ENCODE measurements at regions not wholly inside any gene's neighbourhood (a gene's known extent, or its start where the extent isn't known, plus 50 kb on each side); places are given as distances from the start of the nearest gene placed in this dataset.
A peak's percentile ranks its signal among the peaks of the same experiment; 100 is the strongest.
"Not testable (repeated sequence)": the region's sequence is repeated elsewhere in the genome, so short reads cannot be mapped to it uniquely, and the experiment has no call there.

DNA sequence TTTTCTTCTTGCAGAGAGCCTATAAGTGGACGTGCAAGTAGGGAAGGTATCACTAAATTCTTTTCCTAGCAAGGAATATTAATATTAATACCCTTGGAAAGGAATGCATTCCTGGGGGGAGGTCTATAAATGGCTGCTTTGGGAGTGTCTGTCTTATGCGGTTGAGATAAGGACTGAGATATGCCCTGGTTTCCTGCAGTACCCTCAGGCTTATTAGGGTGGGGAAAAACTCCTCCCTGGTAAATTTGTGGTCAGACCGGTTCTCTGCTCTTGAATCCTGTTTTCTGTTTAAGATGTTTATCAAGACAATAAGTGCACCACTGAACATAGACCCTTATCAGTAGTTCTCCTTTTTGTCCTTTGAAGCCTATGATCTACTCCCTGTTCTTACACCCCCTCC is 155.2 kb downstream of the COPS8 start:
- H3K27me3 ChIP-seq (ENCODE audit: insufficient read depth); H4K20me1 ChIP-seq (ENCODE audit: insufficient read depth); H3K79me2 ChIP-seq (ENCODE audit: insufficient read depth); H3K9me3 ChIP-seq; H3F3A ChIP-seq (replicated peaks; ENCODE audit: insufficient read depth); H3K4me1 ChIP-seq (ENCODE audit: control insufficient read depth in 1 of 2, insufficient read depth in 2 of 2, low read depth in 1 of 2, low read length in 1 of 2); H3K9ac ChIP-seq; POLR2A ChIA-PET; H2AFZ ChIP-seq (ENCODE audit: low read depth); H3K9me2 ChIP-seq; DNase-seq; H3K4me2 ChIP-seq; H3K27ac ChIP-seq (ENCODE audit: low read depth in 2 of 2, low read length in 1 of 2); CTCF ChIA-PET; H3K36me3 ChIP-seq (replicated peaks in 1 of 2; ENCODE audit: control insufficient read depth in 1 of 2, insufficient read depth in 2 of 2, low read length in 1 of 2); H3K4me3 ChIP-seq (ENCODE audit: low read depth in 2 of 2, low read length in 1 of 2): not testable (repeated sequence)
- TF ChIP-seq, protein P1, sequence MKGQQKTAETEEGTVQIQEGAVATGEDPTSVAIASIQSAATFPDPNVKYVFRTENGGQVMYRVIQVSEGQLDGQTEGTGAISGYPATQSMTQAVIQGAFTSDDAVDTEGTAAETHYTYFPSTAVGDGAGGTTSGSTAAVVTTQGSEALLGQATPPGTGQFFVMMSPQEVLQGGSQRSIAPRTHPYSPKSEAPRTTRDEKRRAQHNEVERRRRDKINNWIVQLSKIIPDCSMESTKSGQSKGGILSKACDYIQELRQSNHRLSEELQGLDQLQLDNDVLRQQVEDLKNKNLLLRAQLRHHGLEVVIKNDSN (IDR thresholded peaks at IDR 0.05; ENCODE audit: borderline replicate concordance, low read depth) = peak; percentile 11; the same call in 1 of the 2 replicates
- 65% methylated on average over 3 of the region's 3 CpGs for WGBS (ENCODE audit: low lambda C conversion rate)

DNA sequence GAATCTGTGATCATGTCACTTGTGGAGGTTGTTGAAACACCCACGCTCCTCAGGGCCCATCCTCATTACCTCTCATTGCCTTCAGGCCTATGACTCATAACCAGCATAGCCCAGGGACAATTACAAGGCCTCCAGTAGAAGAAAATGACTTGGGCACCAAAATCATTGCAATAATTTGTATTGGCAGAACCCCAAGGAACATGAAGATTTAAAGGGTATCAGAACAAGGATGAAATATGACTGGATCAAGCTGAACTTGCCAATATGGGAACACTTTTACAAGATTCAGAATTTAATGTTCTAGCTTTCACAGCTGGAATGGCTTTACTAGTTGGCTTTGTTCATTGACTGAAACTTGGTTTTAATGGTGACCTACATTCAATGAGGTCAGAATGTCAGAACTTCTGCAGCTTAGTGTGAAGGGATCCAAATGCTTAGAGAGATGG is 156.4 kb downstream of the COPS8 start:
- CTCF ChIA-PET = no interaction called here
- POLR2A ChIA-PET = no interaction called here
- no peaks in the 10 kb centered on the region for H3K79me2 ChIP-seq (ENCODE audit: insufficient read depth)
- no peaks in the 10 kb centered on the region for H3K4me1 ChIP-seq (ENCODE audit: control insufficient read depth in 1 of 2, insufficient read depth in 2 of 2, low read depth in 1 of 2, low read length in 1 of 2)
- H3K9ac ChIP-seq = no peak overlapping the region
- no peaks in the 10 kb centered on the region for H3K9me2 ChIP-seq
- peaks cover 0 to 5% of the 10 kb centered on the region in 2 experiments for H3K36me3 ChIP-seq (replicated peaks in 1 of 2; ENCODE audit: control insufficient read depth in 1 of 2, insufficient read depth in 2 of 2, low read length in 1 of 2)
- H3F3A ChIP-seq (replicated peaks; ENCODE audit: insufficient read depth) = no peaks in the 10 kb centered on the region
- no peak overlapping the region for H2AFZ ChIP-seq (ENCODE audit: low read depth)
- 57% methylated on average over 1 of the region's 1 CpG for WGBS (ENCODE audit: low lambda C conversion rate)
- no peak for DNase-seq
- no peak for TF ChIP-seq GATA2 (CRISPR knock-in tag; IDR thresholded peaks at IDR 0.05)
- no peak overlapping the region for H3K4me3 ChIP-seq (ENCODE audit: low read depth in 2 of 2, low read length in 1 of 2)
- H4K20me1 ChIP-seq (ENCODE audit: insufficient read depth) = no peaks in the 10 kb centered on the region
- H3K27ac ChIP-seq (ENCODE audit: low read depth in 2 of 2, low read length in 1 of 2) = no peak overlapping the region
- H3K9me3 ChIP-seq = peaks cover 4% of the 10 kb centered on the region; the same call in 1 of the 2 replicates
- H3K4me2 ChIP-seq = no peak overlapping the region
- no peaks in the 10 kb centered on the region for H3K27me3 ChIP-seq (ENCODE audit: insufficient read depth)

DNA sequence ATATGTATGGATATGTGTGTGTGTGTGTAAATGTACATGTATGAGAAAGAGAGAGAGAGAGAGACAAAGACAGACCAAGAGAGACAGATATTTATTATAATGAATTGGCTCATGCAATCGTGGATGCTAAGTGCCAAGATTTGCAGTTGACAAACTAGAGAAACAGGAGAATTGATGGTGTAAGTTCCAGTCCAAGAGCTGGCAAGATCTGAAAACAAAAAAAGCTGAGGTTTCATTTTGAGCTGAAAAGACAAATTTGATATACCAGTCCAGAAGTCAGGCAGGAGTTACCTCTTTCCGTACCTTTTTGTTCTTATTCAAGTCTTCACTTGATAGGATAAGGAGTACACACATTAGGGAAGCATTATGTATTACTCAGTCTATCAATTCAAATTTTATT is 157.8 kb downstream of the COPS8 start:
- Histone ChIP-seq H3K27me3 (ENCODE audit: insufficient read depth) (no peaks in the 10 kb centered on the region), H3K9ac (no peak overlapping the region), H2AFZ (ENCODE audit: low read depth) (no peak overlapping the region), H3K4me1 (ENCODE audit: control insufficient read depth in 1 of 2, insufficient read depth in 2 of 2, low read depth in 1 of 2, low read length in 1 of 2) (no peaks in the 10 kb centered on the region), H3K9me2 (no peaks in the 10 kb centered on the region), H4K20me1 (ENCODE audit: insufficient read depth) (no peaks in the 10 kb centered on the region), H3K36me3 (replicated peaks in 1 of 2; ENCODE audit: control insufficient read depth in 1 of 2, insufficient read depth in 2 of 2, low read length in 1 of 2) (peaks cover 0 to 5% of the 10 kb centered on the region in 2 experiments), H3K9me3 (peaks cover 4% of the 10 kb centered on the region; the same call in 1 of the 2 replicates), H3K27ac (ENCODE audit: low read depth in 2 of 2, low read length in 1 of 2) (no peak overlapping the region), H3K4me2 (no peak overlapping the region), H3K4me3 (ENCODE audit: low read depth in 2 of 2, low read length in 1 of 2) (no peak overlapping the region), H3K79me2 (ENCODE audit: insufficient read depth) (no peaks in the 10 kb centered on the region), H3F3A (replicated peaks; ENCODE audit: insufficient read depth) (no peaks in the 10 kb centered on the region)
- no peak for TF ChIP-seq JUND (IDR thresholded peaks at IDR 0.05)
- TF ChIP-seq EP300 (IDR thresholded peaks at IDR 0.05; ENCODE audit: borderline replicate concordance in 1 of 2, low read depth in 1 of 2, low read length in 1 of 2) = no peak
- no peak for TF ChIP-seq YY1 (IDR thresholded peaks at IDR 0.05; ENCODE audit: low read depth)
- no peak for TF ChIP-seq CHD2 (IDR thresholded peaks at IDR 0.05; ENCODE audit: low read length, partially characterized antibody)
- TF ChIP-seq, protein P2, sequence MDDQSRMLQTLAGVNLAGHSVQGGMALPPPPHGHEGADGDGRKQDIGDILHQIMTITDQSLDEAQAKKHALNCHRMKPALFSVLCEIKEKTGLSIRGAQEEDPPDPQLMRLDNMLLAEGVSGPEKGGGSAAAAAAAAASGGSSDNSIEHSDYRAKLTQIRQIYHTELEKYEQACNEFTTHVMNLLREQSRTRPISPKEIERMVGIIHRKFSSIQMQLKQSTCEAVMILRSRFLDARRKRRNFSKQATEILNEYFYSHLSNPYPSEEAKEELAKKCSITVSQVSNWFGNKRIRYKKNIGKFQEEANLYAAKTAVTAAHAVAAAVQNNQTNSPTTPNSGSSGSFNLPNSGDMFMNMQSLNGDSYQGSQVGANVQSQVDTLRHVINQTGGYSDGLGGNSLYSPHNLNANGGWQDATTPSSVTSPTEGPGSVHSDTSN (IDR thresholded peaks at IDR 0.05) = no peak
- TF ChIP-seq SIN3A (IDR thresholded peaks at IDR 0.05; ENCODE audit: borderline replicate concordance, low read depth, low read length) = no peak
- TF ChIP-seq, protein P1 (IDR thresholded peaks at IDR 0.05; ENCODE audit: borderline replicate concordance, low read depth) = no peak
- TF ChIP-seq NRF1 (IDR thresholded peaks at IDR 0.05; ENCODE audit: low read depth, low read length) = no peak
- TF ChIP-seq, protein P3, sequence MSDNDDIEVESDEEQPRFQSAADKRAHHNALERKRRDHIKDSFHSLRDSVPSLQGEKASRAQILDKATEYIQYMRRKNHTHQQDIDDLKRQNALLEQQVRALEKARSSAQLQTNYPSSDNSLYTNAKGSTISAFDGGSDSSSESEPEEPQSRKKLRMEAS (IDR thresholded peaks at IDR 0.05; ENCODE audit: low read depth) = no peak
- no peak for TF ChIP-seq GATA2 (CRISPR knock-in tag; IDR thresholded peaks at IDR 0.05)
- no peak for TF ChIP-seq MEF2A (IDR thresholded peaks at IDR 0.05; ENCODE audit: borderline replicate concordance, low read depth)
- TF ChIP-seq GABPA (IDR thresholded peaks at IDR 0.05; ENCODE audit: low read depth) = no peak
- no peak for TF ChIP-seq FOXJ3 (CRISPR knock-in tag; IDR thresholded peaks at IDR 0.05)
- no peak for TF ChIP-seq TEAD4 (IDR thresholded peaks at IDR 0.05; ENCODE audit: borderline replicate concordance, insufficient read depth)
- TF ChIP-seq RAD21 (IDR thresholded peaks at IDR 0.05; ENCODE audit: low read length) = no peak
- TF ChIP-seq MXI1 (IDR thresholded peaks at IDR 0.05; ENCODE audit: low read depth, low read length) = no peak
- DNase-seq = no peak
- POLR2A ChIA-PET = no interaction called here
- CTCF ChIA-PET = interaction anchor here (0.7 kb wide), 1 partner anchor 42 kb away, joined by 3 read pairs; no protein-coding TSS in a partner anchor
- 47% methylated on average over 2 of the region's 2 CpGs for WGBS (ENCODE audit: low lambda C conversion rate)
